K562 (cell line): ENCODE measurements at regions not wholly inside any gene's neighbourhood (a gene's known extent, or its start where the extent isn't known, plus 50 kb on each side); places are given as distances from the start of the nearest gene placed in this dataset.

Experiments used
- ATAC-seq: fragments of 200-7000 bp; cut with Tn5 transposase; 3 replicates; pipeline ENCODE4 v1.9.1; 2020; ENCODE audit warnings: moderate library complexity
- BruUV-seq: library from RNA; stranded (reverse); fragments of 400-500 nt; replicated peaks from 2 replicates; lab custom pipeline; 2021; lab: Mats Ljungman, UMichigan
- CTCF ChIA-PET: fragments of 300-600 bp; formaldehyde crosslinking; extraction: SDS; loops from one replicate; lab custom pipeline; 2021; ENCODE audit warnings: low intra/inter-chr PET ratio; lab: Yijun Ruan, JAX
- POLR2A ChIA-PET: fragments of 300-600, 350-650 bp; sonication (Branson Sonifier 250); formaldehyde crosslinking; extraction: SDS; loops from one replicate; lab custom pipeline; 2021; ENCODE audit warnings: antibody characterized with exemption, inconsistent platforms; lab: Yijun Ruan, JAX
- DNase-seq, 4 experiments: peaks; one replicate each; pipeline versions ENCODE4 v3.0.0 to v3.0.0-alpha.2; 2011 to 2018; ENCODE audit warnings: low spot score in 3 of 4, mixed read lengths in 3 of 4; ENCODE audit errors: extremely low read depth in 1 of 4
- FAIRE-seq: peaks from 2 replicates; lab custom pipeline; 2011; peaks lifted over from hg19 to GRCh38; lab: Jason Lieb, UNC
- H2AFZ ChIP-seq: 2 replicates; pipeline ENCODE4 v1.6.0; 2011; ENCODE audit warnings: low read depth, low read length, control low read depth, inconsistent platforms
- H3K27ac ChIP-seq: fragments of 200-600 bp; 3 replicates; pipeline ENCODE4 v1.8.0; 2011; ENCODE audit warnings: low read depth, mild to moderate bottlenecking, control low read depth, inconsistent platforms, low read length, moderate library complexity, mixed read lengths; ENCODE audit errors: extremely low read depth
- H3K27me3 ChIP-seq, 2 experiments: fragments of 300-600 bp in 1 of 2; 2 replicates in 1 of 2; 3 replicates in 1 of 2; pipeline versions ENCODE4 v1.6.0 to v1.8.0; 2011; ENCODE audit warnings: inconsistent platforms in 2 of 2, low read length in 2 of 2, mild to moderate bottlenecking in 1 of 2, mixed read lengths in 1 of 2, moderate library complexity in 1 of 2; ENCODE audit not compliant: control insufficient read depth in 2 of 2, insufficient read depth in 2 of 2
- H3K36me3 ChIP-seq: fragments of 300-600 bp; 3 replicates; pipeline ENCODE4 v1.8.0; 2011; ENCODE audit warnings: mild to moderate bottlenecking, low read length, inconsistent platforms; ENCODE audit not compliant: control insufficient read depth, insufficient read depth
- H3K4me1 ChIP-seq, 2 experiments: fragments of 200-600 bp in 1 of 2; replicated peaks in 1 of 2; 2 replicates in 1 of 2; 3 replicates in 1 of 2; pipeline versions ENCODE4 v1.5.1 to v1.8.0; 2011; ENCODE audit warnings: inconsistent platforms in 2 of 2, low read length in 2 of 2, mild to moderate bottlenecking in 1 of 2, mixed read lengths in 1 of 2, moderate library complexity in 1 of 2; ENCODE audit not compliant: control insufficient read depth in 2 of 2, insufficient read depth in 2 of 2
- H3K4me2 ChIP-seq: 2 replicates; pipeline ENCODE4 v1.6.1; 2011; ENCODE audit warnings: low read length, control low read depth, inconsistent platforms, mixed read lengths; ENCODE audit not compliant: insufficient read depth
- H3K4me3 ChIP-seq: fragments of 200-600 bp; sonication (generic), shearing (Covaris generic); 2 replicates; pipeline ENCODE4 v1.5.1; 2016; ENCODE audit warnings: control low read depth, inconsistent platforms
- H3K79me2 ChIP-seq: fragments of 200-600 bp; 3 replicates; pipeline ENCODE4 v1.8.0; 2011; ENCODE audit warnings: low read length, inconsistent platforms; ENCODE audit not compliant: control insufficient read depth, insufficient read depth
- H3K9ac ChIP-seq, 2 experiments: 2 replicates each; pipeline versions ENCODE4 v1.6.0 to v1.6.1; 2011; ENCODE audit warnings: low read depth in 2 of 2, low read length in 2 of 2, control low read depth in 1 of 2, inconsistent platforms in 1 of 2, mild to moderate bottlenecking in 1 of 2, mixed read lengths in 1 of 2; ENCODE audit not compliant: insufficient read depth in 1 of 2
- H3K9me1 ChIP-seq: one replicate; pipeline ENCODE4 v1.6.0; 2011; ENCODE audit warnings: inconsistent platforms, mild to moderate bottlenecking, low read length, moderate library complexity; ENCODE audit not compliant: control insufficient read depth, insufficient read depth
- H3K9me3 ChIP-seq: replicated peaks from 2 replicates; pipeline ENCODE4 v1.5.1; 2011; ENCODE audit warnings: low read depth, low read length, inconsistent platforms; ENCODE audit not compliant: control insufficient read depth, insufficient read depth
- H4K20me1 ChIP-seq: replicated peaks from 2 replicates; pipeline ENCODE4 v1.6.1; 2011; ENCODE audit warnings: low read length, inconsistent platforms, mixed read lengths; ENCODE audit not compliant: control insufficient read depth, insufficient read depth
- CEBPG ChIP-seq, 3 experiments: fragments of 200-800 bp in 1 of 3; sonication (Bioruptor generic) in 1 of 3; sonication (generic) in 1 of 3; formaldehyde crosslinking in 1 of 3; IDR thresholded peaks in 2 of 3; conservative IDR thresholded peaks in 1 of 3; 2 replicates each; pipeline versions ENCODE4 v1.6.1 to v1.8.0; 2016 to 2022; ENCODE audit warnings: missing compliant biosample characterization in 2 of 3, missing genetic modification characterization in 2 of 3, mild to moderate bottlenecking in 1 of 3, missing genetic modification reagents in 1 of 3
- ESRRA ChIP-seq: fragments of 450-650 bp; IDR thresholded peaks from 2 replicates; pipeline ENCODE4 v1.6.1; 2014; ENCODE audit warnings: low read depth, mild to moderate bottlenecking, moderate library complexity, borderline replicate concordance
- FUS ChIP-seq: fragments of 200-400 bp; formaldehyde crosslinking; optimal IDR thresholded peaks from 2 replicates; pipeline ENCODE3; 2017; ENCODE audit warnings: low read depth, low read length
- HCFC1 ChIP-seq: IDR thresholded peaks from 2 replicates; pipeline ENCODE4 v1.6.1; 2012; ENCODE audit warnings: low read depth, low read length, improper control_type of control experiment
- IFI16 ChIP-seq: fragments of 250-450 bp; sonication (Bioruptor Pico); IDR thresholded peaks from 2 replicates; pipeline ENCODE4 v2.1.2; 2022; ENCODE audit warnings: mild to moderate bottlenecking, inconsistent platforms
- KAT8 ChIP-seq: fragments of 450-650 bp; IDR thresholded peaks from 2 replicates; pipeline ENCODE4 v1.6.1; 2016; ENCODE audit warnings: low read depth, mild to moderate bottlenecking
- NR1H2 ChIP-seq: sonication (generic); formaldehyde crosslinking; IDR thresholded peaks from 2 replicates; pipeline ENCODE4 v1.4.0; 2020; ENCODE audit warnings: mild to moderate bottlenecking, missing genetic modification reagents
- RBBP5 ChIP-seq: fragments of 200-600 bp; sonication (generic); IDR thresholded peaks from 2 replicates; pipeline ENCODE4 v1.6.1; 2012; ENCODE audit warnings: borderline replicate concordance, mild to moderate bottlenecking, low read length, control low read depth, inconsistent platforms; ENCODE audit not compliant: insufficient read depth, poor library complexity, severe bottlenecking
- SMAD2 ChIP-seq: fragments of 150-350 bp; IDR thresholded peaks from 2 replicates; pipeline ENCODE4 v1.6.1; 2014; ENCODE audit warnings: low read depth, mild to moderate bottlenecking, low read length
- TGIF2 ChIP-seq: sonication (generic); formaldehyde crosslinking; IDR thresholded peaks from 2 replicates; pipeline ENCODE4 v1.8.1; 2022; ENCODE audit warnings: mild to moderate bottlenecking, missing genetic modification reagents, moderate library complexity
- ZNF121 ChIP-seq: sonication (generic); formaldehyde crosslinking; conservative IDR thresholded peaks from 2 replicates; pipeline ENCODE4 v1.8.0; 2022; ENCODE audit warnings: missing genetic modification reagents
- ZNF133 ChIP-seq: fragments of 250-450 bp; sonication (Bioruptor Pico); IDR thresholded peaks from 2 replicates; pipeline ENCODE4 v1.4.0; 2020; ENCODE audit warnings: mild to moderate bottlenecking
- ZNF174 ChIP-seq: fragments of 250-450 bp; sonication (Bioruptor Pico); IDR thresholded peaks from 2 replicates; pipeline ENCODE4 v1.4.0; 2020; ENCODE audit warnings: mild to moderate bottlenecking
- ZNF57 ChIP-seq: fragments of 450-650 bp; formaldehyde crosslinking; IDR thresholded peaks from 2 replicates; pipeline ENCODE4 v1.4.0; 2020; ENCODE audit warnings: mild to moderate bottlenecking, moderate library complexity
- WGBS: fragments of 100-300 bp; shearing (Covaris generic); methylation state at CpG from one replicate; pipeline ENCODE4 v1.1.6; 2016; ENCODE audit warnings: low coverage, mixed read lengths; ENCODE audit not compliant: insufficient coverage; ENCODE audit errors: missing lambda C conversion rate; 5-methylcytosine and 5-hydroxymethylcytosine counted together
- in situ Hi-C: fragments of 300-500 bp; cut with MboI; formaldehyde crosslinking; loops from 4 replicates; pipeline ENCODE4 v1.15.0; 2018; ENCODE audit warnings: inconsistent platforms, mixed read lengths
- intact Hi-C: fragments of 100-400 bp; cut with micrococcal nuclease; formaldehyde crosslinking; loops from 2 replicates; pipeline ENCODE4 v1.14.2; 2022
- TF ChIP-seq, protein P1 (sequence below), 2 experiments: IDR thresholded peaks; 2 replicates each; pipeline ENCODE4 v1.6.1; 2011; ENCODE audit warnings: borderline replicate concordance in 1 of 2, control low read depth in 1 of 2, low read depth in 1 of 2, low read length in 1 of 2, mild to moderate bottlenecking in 1 of 2, mixed read lengths in 1 of 2, moderate library complexity in 1 of 2; ENCODE audit not compliant: insufficient read depth in 1 of 2, insufficient read length in 1 of 2, poor library complexity in 1 of 2, severe bottlenecking in 1 of 2; ENCODE audit errors: extremely low read depth in 1 of 2
- TF ChIP-seq, protein P2 (sequence below): sonication (generic); formaldehyde crosslinking; IDR thresholded peaks from 2 replicates; pipeline ENCODE4 v1.8.0; 2022; ENCODE audit warnings: mild to moderate bottlenecking, low read depth, missing genetic modification reagents
- TF ChIP-seq, protein P3 (sequence below): fragments of 250-450 bp; sonication (Bioruptor Pico); IDR thresholded peaks from 2 replicates; pipeline ENCODE4 v1.4.0; 2020; ENCODE audit warnings: mild to moderate bottlenecking, moderate library complexity

DNA sequence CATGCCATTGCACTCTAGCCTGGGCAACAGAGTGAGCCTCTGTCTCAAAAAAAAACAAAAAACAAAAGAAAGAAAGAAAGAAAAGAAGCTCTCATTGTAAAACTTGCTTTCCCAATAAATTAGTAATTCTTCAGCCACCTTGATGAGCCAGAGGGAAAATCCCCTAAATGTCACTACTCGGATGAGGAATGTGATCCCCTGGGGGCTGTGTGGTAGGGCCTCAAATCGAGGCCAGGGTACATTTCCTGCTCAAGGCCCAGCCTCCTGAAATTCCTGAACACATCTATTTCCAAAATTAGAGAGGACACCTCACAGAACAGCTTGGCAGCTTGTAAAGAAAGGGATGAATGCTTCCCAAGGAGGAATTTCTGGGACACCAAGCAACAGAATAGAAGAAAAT is 147.1 kb upstream of the SESN3 start:
- TF ChIP-seq, protein P1, sequence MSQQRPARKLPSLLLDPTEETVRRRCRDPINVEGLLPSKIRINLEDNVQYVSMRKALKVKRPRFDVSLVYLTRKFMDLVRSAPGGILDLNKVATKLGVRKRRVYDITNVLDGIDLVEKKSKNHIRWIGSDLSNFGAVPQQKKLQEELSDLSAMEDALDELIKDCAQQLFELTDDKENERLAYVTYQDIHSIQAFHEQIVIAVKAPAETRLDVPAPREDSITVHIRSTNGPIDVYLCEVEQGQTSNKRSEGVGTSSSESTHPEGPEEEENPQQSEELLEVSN (IDR thresholded peaks at IDR 0.05; ENCODE audit: borderline replicate concordance in 1 of 2, extremely low read depth in 1 of 2, insufficient read depth in 1 of 2, insufficient read length in 1 of 2, low read depth in 1 of 2, low read length in 1 of 2, poor library complexity in 1 of 2, severe bottlenecking in 1 of 2) = no peak
- TF ChIP-seq ZNF174 (CRISPR knock-in tag) (no peak), FUS (no peak), HCFC1 (no peak), TGIF2 (CRISPR knock-in tag) (no peak), KAT8 (no peak), ZNF57 (no peak), CEBPG (CRISPR knock-in tag; IDR thresholded peaks at IDR 0.05) (no peak), CEBPG (tag; conservative IDR thresholded peaks at IDR 0.05 in 1 of 2, IDR thresholded peaks at IDR 0.05 in 1 of 2) (no peak), SMAD2 (no peak), ZNF121 (CRISPR knock-in tag) (no peak), ESRRA (no peak), IFI16 (no peak), NR1H2 (no peak), RBBP5 (no peak), ZNF133 (CRISPR knock-in tag) (no peak)
- TF ChIP-seq, protein P2, sequence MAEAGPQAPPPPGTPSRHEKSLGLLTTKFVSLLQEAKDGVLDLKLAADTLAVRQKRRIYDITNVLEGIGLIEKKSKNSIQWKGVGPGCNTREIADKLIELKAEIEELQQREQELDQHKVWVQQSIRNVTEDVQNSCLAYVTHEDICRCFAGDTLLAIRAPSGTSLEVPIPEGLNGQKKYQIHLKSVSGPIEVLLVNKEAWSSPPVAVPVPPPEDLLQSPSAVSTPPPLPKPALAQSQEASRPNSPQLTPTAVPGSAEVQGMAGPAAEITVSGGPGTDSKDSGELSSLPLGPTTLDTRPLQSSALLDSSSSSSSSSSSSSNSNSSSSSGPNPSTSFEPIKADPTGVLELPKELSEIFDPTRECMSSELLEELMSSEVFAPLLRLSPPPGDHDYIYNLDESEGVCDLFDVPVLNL (CRISPR knock-in tag) = no peak
- TF ChIP-seq, protein P3, sequence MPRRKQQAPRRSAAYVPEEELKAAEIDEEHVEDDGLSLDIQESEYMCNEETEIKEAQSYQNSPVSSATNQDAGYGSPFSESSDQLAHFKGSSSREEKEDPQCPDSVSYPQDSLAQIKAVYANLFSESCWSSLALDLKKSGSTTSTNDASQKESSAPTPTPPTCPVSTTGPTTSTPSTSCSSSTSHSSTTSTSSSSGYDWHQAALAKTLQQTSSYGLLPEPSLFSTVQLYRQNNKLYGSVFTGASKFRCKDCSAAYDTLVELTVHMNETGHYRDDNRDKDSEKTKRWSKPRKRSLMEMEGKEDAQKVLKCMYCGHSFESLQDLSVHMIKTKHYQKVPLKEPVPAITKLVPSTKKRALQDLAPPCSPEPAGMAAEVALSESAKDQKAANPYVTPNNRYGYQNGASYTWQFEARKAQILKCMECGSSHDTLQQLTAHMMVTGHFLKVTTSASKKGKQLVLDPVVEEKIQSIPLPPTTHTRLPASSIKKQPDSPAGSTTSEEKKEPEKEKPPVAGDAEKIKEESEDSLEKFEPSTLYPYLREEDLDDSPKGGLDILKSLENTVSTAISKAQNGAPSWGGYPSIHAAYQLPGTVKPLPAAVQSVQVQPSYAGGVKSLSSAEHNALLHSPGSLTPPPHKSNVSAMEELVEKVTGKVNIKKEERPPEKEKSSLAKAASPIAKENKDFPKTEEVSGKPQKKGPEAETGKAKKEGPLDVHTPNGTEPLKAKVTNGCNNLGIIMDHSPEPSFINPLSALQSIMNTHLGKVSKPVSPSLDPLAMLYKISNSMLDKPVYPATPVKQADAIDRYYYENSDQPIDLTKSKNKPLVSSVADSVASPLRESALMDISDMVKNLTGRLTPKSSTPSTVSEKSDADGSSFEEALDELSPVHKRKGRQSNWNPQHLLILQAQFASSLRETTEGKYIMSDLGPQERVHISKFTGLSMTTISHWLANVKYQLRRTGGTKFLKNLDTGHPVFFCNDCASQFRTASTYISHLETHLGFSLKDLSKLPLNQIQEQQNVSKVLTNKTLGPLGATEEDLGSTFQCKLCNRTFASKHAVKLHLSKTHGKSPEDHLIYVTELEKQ = no peak
- TF ChIP-seq, all 486 proteins: peak for 0
- ATAC-seq (no peak), DNase-seq (no peak), FAIRE-seq (no peak)
- Histone ChIP-seq H3K9ac (no peak overlapping the region), H3K27me3 (peaks cover 2 to 4% of the 10 kb centered on the region in 2 experiments; a peak in 4 of 5 replicates), H4K20me1 (no peaks in the 10 kb centered on the region), H3K79me2 (no peaks in the 10 kb centered on the region), H3K27ac (no peak overlapping the region), H3K4me3 (no peak overlapping the region), H3K36me3 (no peaks in the 10 kb centered on the region), H2AFZ (no peak overlapping the region), H3K4me2 (no peak overlapping the region), H3K4me1 (no peaks in the 10 kb centered on the region), H3K9me3 (no peaks in the 10 kb centered on the region), H3K9me1 (no peaks in the 10 kb centered on the region)
- ChIA-PET CTCF (no interaction called here), POLR2A (interaction anchor here (0.5 to 1.0 kb wide), 2 partner anchors 18 to 21 kb away, joined by 3 to 4 read pairs; no protein-coding TSS in a partner anchor)
- WGBS = 0% methylated on average over 2 of the region's 2 CpGs
- in situ Hi-C loops = no loop called here
- BruUV-seq = no TSS peak
- intact Hi-C loops = no loop called here
